ENCODE measurements at regions not wholly inside any gene's neighbourhood (a gene's known extent, or its start where the extent isn't known, plus 50 kb on each side); places are given as distances from the start of the nearest gene placed in this dataset.

GRCh38 chr5:119860463-119860862, 231.1 kb downstream of the FAM170A start:
- no peaks in the 10 kb centered on the region for H3K27me3 Mint-ChIP-seq (ENCODE audit: low read depth in 3 of 3)
- H3K9ac ChIP-seq (ENCODE audit: insufficient read depth, low read length, poor library complexity, severe bottlenecking), result no peak overlapping the region
- no peak for TF ChIP-seq CTCF (IDR thresholded peaks at IDR 0.05)
- no peak overlapping the region for H3K27ac ChIP-seq (ENCODE audit: low read depth in 1 of 2, low read length in 2 of 2)
- intact Hi-C loops (cut with micrococcal nuclease), result no loop called here
- no peaks in the 10 kb centered on the region for H4K20me1 ChIP-seq (ENCODE audit: insufficient read depth, low read length)
- no peaks in the 10 kb centered on the region for H3K4me1 Mint-ChIP-seq
- no peaks in the 10 kb centered on the region for H3K36me3 Mint-ChIP-seq
- no peak overlapping the region for H3K4me3 Mint-ChIP-seq
- H3K4me2 ChIP-seq (replicated peaks; ENCODE audit: extremely low read depth, low read length, poor library complexity, severe bottlenecking), result no peak overlapping the region
- H3K9me3 ChIP-seq (replicated peaks in 1 of 2; ENCODE audit: control insufficient read depth in 1 of 2, insufficient read depth in 1 of 2, low read length in 2 of 2), result peaks cover 3 to 14% of the 10 kb centered on the region in 2 donors
- H2AFZ ChIP-seq (ENCODE audit: insufficient read depth, low read depth, low read length, poor library complexity, severe bottlenecking), result no peak overlapping the region
- DNase-seq, result no peak
- no peaks in the 10 kb centered on the region for H3K79me2 ChIP-seq (ENCODE audit: insufficient read depth, low read length)
- no peak overlapping the region for H3K27ac Mint-ChIP-seq
- no peak overlapping the region for H3K4me3 ChIP-seq (replicated peaks in 1 of 3; ENCODE audit: low read depth in 2 of 3, low read length in 3 of 3)
- no peaks in the 10 kb centered on the region for H3K36me3 ChIP-seq (replicated peaks in 1 of 2; ENCODE audit: control insufficient read depth in 1 of 2, insufficient read depth in 2 of 2, low read length in 2 of 2)
- no peaks in the 10 kb centered on the region for H3K27me3 ChIP-seq (ENCODE audit: control insufficient read depth in 2 of 2, insufficient read depth in 2 of 2, low read length in 2 of 2)
- H3K9me3 Mint-ChIP-seq, result peaks cover 5 to 18% (median 10%) of the 10 kb centered on the region in 7 donors
- no peaks in the 10 kb centered on the region for H3K4me1 ChIP-seq (ENCODE audit: control insufficient read depth in 1 of 2, insufficient read depth in 2 of 2, low read length in 2 of 2)

- no peak overlapping the region for H2AFZ ChIP-seq (ENCODE audit: insufficient read depth, low read depth, low read length, poor library complexity, severe bottlenecking)
- H3K4me2 ChIP-seq (replicated peaks; ENCODE audit: extremely low read depth, low read length, poor library complexity, severe bottlenecking), result no peak overlapping the region
- no peaks in the 10 kb centered on the region for H3K4me1 Mint-ChIP-seq
- no peaks in the 10 kb centered on the region for H3K79me2 ChIP-seq (ENCODE audit: insufficient read depth, low read length)
- intact Hi-C loops (cut with micrococcal nuclease), result no loop called here
- H3K36me3 ChIP-seq (replicated peaks in 1 of 2; ENCODE audit: control insufficient read depth in 1 of 2, insufficient read depth in 2 of 2, low read length in 2 of 2), result no peaks in the 10 kb centered on the region
- H3K27me3 ChIP-seq (ENCODE audit: control insufficient read depth in 2 of 2, insufficient read depth in 2 of 2, low read length in 2 of 2), result no peaks in the 10 kb centered on the region
- WGBS (ENCODE audit: insufficient coverage), result no CpG with 5 or more reads among the region's 4 CpGs
- H3K36me3 Mint-ChIP-seq, result no peaks in the 10 kb centered on the region
- no peaks in the 10 kb centered on the region for H3K27me3 Mint-ChIP-seq (ENCODE audit: low read depth in 3 of 3)
- H3K4me1 ChIP-seq (ENCODE audit: control insufficient read depth in 1 of 2, insufficient read depth in 2 of 2, low read length in 2 of 2), result no peaks in the 10 kb centered on the region
- no peaks in the 10 kb centered on the region for H4K20me1 ChIP-seq (ENCODE audit: insufficient read depth, low read length)
- no peak for TF ChIP-seq CTCF (IDR thresholded peaks at IDR 0.05)
- no peak for DNase-seq
- H3K4me3 ChIP-seq (replicated peaks in 1 of 3; ENCODE audit: low read depth in 2 of 3, low read length in 3 of 3), result no peak overlapping the region
- H3K27ac Mint-ChIP-seq, result no peak overlapping the region
- H3K9me3 Mint-ChIP-seq, result peaks cover 5 to 12% (median 8%) of the 10 kb centered on the region in 7 donors
- no peak overlapping the region for H3K27ac ChIP-seq (ENCODE audit: low read depth in 1 of 2, low read length in 2 of 2)
- H3K9me3 ChIP-seq (replicated peaks in 1 of 2; ENCODE audit: control insufficient read depth in 1 of 2, insufficient read depth in 1 of 2, low read length in 2 of 2), result peaks cover 3 to 14% of the 10 kb centered on the region in 2 donors
- H3K4me3 Mint-ChIP-seq, result no peak overlapping the region
- H3K9ac ChIP-seq (ENCODE audit: insufficient read depth, low read length, poor library complexity, severe bottlenecking), result no peak overlapping the region
These were observed 233.3 kb downstream of the FAM170A start for GRCh38 chr5:119862619-119863018.
